ENCODE measurements at regions not wholly inside any gene's neighbourhood (a gene's known extent, or its start where the extent isn't known, plus 50 kb on each side); places are given as distances from the start of the nearest gene placed in this dataset.

- Histone ChIP-seq H3K9ac (ENCODE audit: low read length) (no peak overlapping the region), H3K36me3 (ENCODE audit: low read depth, low read length) (no peaks in the 10 kb centered on the region), H3K4me2 (ENCODE audit: low read length) (no peak overlapping the region), H3K9me2 (replicated peaks; ENCODE audit: low read length) (no peaks in the 10 kb centered on the region), H2AFZ (ENCODE audit: low read length) (no peak overlapping the region), H4K20me1 (ENCODE audit: low read length) (no peaks in the 10 kb centered on the region), H3K4me1 (ENCODE audit: insufficient read depth, low read length) (no peaks in the 10 kb centered on the region), H3K27ac (ENCODE audit: low read length) (no peak overlapping the region), H3K4me3 (ENCODE audit: low read length) (no peak overlapping the region), H3F3A (ENCODE audit: low read length, unreplicated experiment) (no peaks in the 10 kb centered on the region), H3K9me3 (ENCODE audit: low read length) (no peaks in the 10 kb centered on the region), H3K27me3 (ENCODE audit: low read length) (no peaks in the 10 kb centered on the region), H3K79me2 (ENCODE audit: low read length) (no peaks in the 10 kb centered on the region)
- CTCF ChIA-PET = no interaction called here
- ATAC-seq (no peak), DNase-seq (no peak)
- POLR2A ChIA-PET (ENCODE audit: unreplicated experiment) = no interaction called here
- TF ChIP-seq CTCF (conservative IDR thresholded peaks at IDR 0.05; ENCODE audit: low read depth, low read length) (no peak), EZH2 (IDR thresholded peaks at IDR 0.05; ENCODE audit: low read length, unreplicated experiment) (no peak), EZH2phosphoT487 (IDR thresholded peaks at IDR 0.05; ENCODE audit: borderline replicate concordance, low read length) (no peak)
- intact Hi-C loops (cut with micrococcal nuclease) = no loop called here
- BruUV-seq (replicated peaks) = no TSS peak
Measured at GRCh38 chr10:130554701-130555410, 418.7 kb downstream of the GLRX3 start.

- no TSS peak for BruUV-seq (replicated peaks)
Measured at GRCh38 chr10:130555411-130555750, 419.2 kb downstream of the GLRX3 start.

More at GRCh38 chr10:130555411-130555750, 419.2 kb downstream of the GLRX3 start:
- no peaks in the 10 kb centered on the region for H3K9me2 ChIP-seq (replicated peaks; ENCODE audit: low read length)
- H4K20me1 ChIP-seq (ENCODE audit: low read length) = no peaks in the 10 kb centered on the region
- TF ChIP-seq EZH2phosphoT487 (IDR thresholded peaks at IDR 0.05; ENCODE audit: borderline replicate concordance, low read length) (no peak), CTCF (conservative IDR thresholded peaks at IDR 0.05; ENCODE audit: low read depth, low read length) (no peak)
- ChIA-PET CTCF (no interaction called here), POLR2A (ENCODE audit: unreplicated experiment) (no interaction called here)
- H3K9me3 ChIP-seq (ENCODE audit: low read length) = no peaks in the 10 kb centered on the region
- H3K4me1 ChIP-seq (ENCODE audit: insufficient read depth, low read length) = no peaks in the 10 kb centered on the region
- H3K36me3 ChIP-seq (ENCODE audit: low read depth, low read length) = no peaks in the 10 kb centered on the region
- no peak overlapping the region for H3K9ac ChIP-seq (ENCODE audit: low read length)
- H3K4me2 ChIP-seq (ENCODE audit: low read length) = no peak overlapping the region
- H3K27ac ChIP-seq (ENCODE audit: low read length) = no peak overlapping the region
- no peaks in the 10 kb centered on the region for H3F3A ChIP-seq (ENCODE audit: low read length, unreplicated experiment)
- DNase-seq (no peak), ATAC-seq (no peak)
- no peak overlapping the region for H3K4me3 ChIP-seq (ENCODE audit: low read length)
- H3K79me2 ChIP-seq (ENCODE audit: low read length) = no peaks in the 10 kb centered on the region
- no peaks in the 10 kb centered on the region for H3K27me3 ChIP-seq (ENCODE audit: low read length)
- H2AFZ ChIP-seq (ENCODE audit: low read length) = no peak overlapping the region
- intact Hi-C loops (cut with micrococcal nuclease) = no loop called here
